ENCODE measurements at regions not wholly inside any gene's neighbourhood (a gene's known extent, or its start where the extent isn't known, plus 50 kb on each side); places are given as distances from the start of the nearest gene placed in this dataset.
"Not testable (repeated sequence)": the region's sequence is repeated elsewhere in the genome, so short reads cannot be mapped to it uniquely, and the experiment has no call there.

- no peak for DNase-seq
Measured at GRCh38 chr10:81674941-81675340, 200.1 kb upstream of the NRG3 start.

- no peak for DNase-seq
Measured at GRCh38 chr10:81679291-81679690, 195.7 kb upstream of the NRG3 start.

- DNase-seq = no peak
Measured at GRCh38 chr10:81680359-81680758, 194.6 kb upstream of the NRG3 start.

GRCh38 chr10:81688459-81688858 lies 186.5 kb upstream of the NRG3 start:
- DNase-seq = no peak

- no peak for DNase-seq
Measured at GRCh38 chr10:81696609-81697388, 178.2 kb upstream of the NRG3 start.

- no peak for DNase-seq
Measured at GRCh38 chr10:81704596-81704995, 170.4 kb upstream of the NRG3 start.

- DNase-seq = no peak
Measured at GRCh38 chr10:81708416-81708815, 166.6 kb upstream of the NRG3 start.

- no peak for DNase-seq
Measured at GRCh38 chr10:81708929-81709328, 166.1 kb upstream of the NRG3 start.

- DNase-seq = no peak
Measured at GRCh38 chr10:81722399-81722798, 152.6 kb upstream of the NRG3 start.

- DNase-seq = no peak
Measured at GRCh38 chr10:81724431-81724830, 150.6 kb upstream of the NRG3 start.

- no peak for DNase-seq
Measured at GRCh38 chr10:81725851-81726250, 149.1 kb upstream of the NRG3 start.

GRCh38 chr10:81728692-81729091 lies 146.3 kb upstream of the NRG3 start:
- no peak for DNase-seq

- DNase-seq = no peak
Measured at GRCh38 chr10:81730891-81731290, 144.1 kb upstream of the NRG3 start.

- no peak for DNase-seq
Measured at GRCh38 chr10:81733542-81733941, 141.5 kb upstream of the NRG3 start.

GRCh38 chr10:81735167-81735566 lies 139.8 kb upstream of the NRG3 start:
- DNase-seq = not testable (repeated sequence)

- DNase-seq = no peak
Measured at GRCh38 chr10:81759111-81759510, 115.9 kb upstream of the NRG3 start.

- DNase-seq = no peak
Measured at GRCh38 chr10:81784111-81784597, 90.8 kb upstream of the NRG3 start.

GRCh38 chr10:81792729-81793128 lies 82.3 kb upstream of the NRG3 start:
- no peak for DNase-seq

GRCh38 chr10:81806842-81807241 lies 68.2 kb upstream of the NRG3 start:
- DNase-seq = no peak

- no peak for DNase-seq
Measured at GRCh38 chr10:81814842-81815241, 60.2 kb upstream of the NRG3 start.

- no peak for DNase-seq
Measured at GRCh38 chr10:81817596-81818170, 57.3 kb upstream of the NRG3 start.

GRCh38 chr10:81820418-81820817 lies 54.6 kb upstream of the NRG3 start:
- DNase-seq = no peak

All from activated CD8-positive, alpha-beta memory T cell treated with anti-CD3 and anti-CD28 coated beads, Interleukin-2, amount 50 U/mL, for 4 hours (primary cell).